ENCODE measurements at regions not wholly inside any gene's neighbourhood (a gene's known extent, or its start where the extent isn't known, plus 50 kb on each side); places are given as distances from the start of the nearest gene placed in this dataset.

GRCh38 chr3:20510396-20510795, 324.4 kb upstream of the SGO1 start:
- no peak overlapping the region for H3K4me3 ChIP-seq (ENCODE audit: low read depth, low read length)
- DNase-seq (ENCODE audit: low read depth), result no peak
- TF ChIP-seq CTCF (conservative IDR thresholded peaks at IDR 0.05; ENCODE audit: low read depth, low read length), result no peak

GRCh38 chr3:20503394-20504082, 317.5 kb upstream of the SGO1 start:
- H3K4me3 ChIP-seq (ENCODE audit: low read depth, low read length), result no peak overlapping the region
- no peak for DNase-seq (ENCODE audit: low read depth)
- TF ChIP-seq CTCF (conservative IDR thresholded peaks at IDR 0.05; ENCODE audit: low read depth, low read length), result no peak

GRCh38 chr3:20490996-20491395, 305.0 kb upstream of the SGO1 start:
- H3K4me3 ChIP-seq (ENCODE audit: low read depth, low read length), result no peak overlapping the region
- no peak for DNase-seq (ENCODE audit: low read depth)
- no peak for TF ChIP-seq CTCF (conservative IDR thresholded peaks at IDR 0.05; ENCODE audit: low read depth, low read length)

DNA sequence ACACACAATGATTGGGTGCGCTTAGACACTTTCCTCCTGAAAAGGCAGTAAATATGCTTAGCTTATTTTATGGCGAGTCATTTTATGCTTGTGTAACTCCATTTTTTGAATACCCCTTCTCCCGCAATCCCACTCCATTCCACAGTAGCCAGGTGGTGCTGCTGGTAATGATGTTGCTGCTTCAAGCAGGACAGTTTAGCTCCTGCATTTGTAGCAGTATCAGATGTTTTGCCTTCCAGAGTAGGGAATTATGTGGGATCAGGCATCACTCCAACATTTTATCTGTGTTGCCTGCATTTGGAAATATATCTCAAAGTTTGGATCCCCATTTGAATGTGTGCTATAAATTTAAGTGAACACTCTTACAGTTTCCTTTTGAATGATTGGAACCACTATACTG, 302.1 kb upstream of the SGO1 start:
- no peak for TF ChIP-seq CTCF (conservative IDR thresholded peaks at IDR 0.05; ENCODE audit: low read depth, low read length)
- DNase-seq (ENCODE audit: low read depth), result no peak
- no peak overlapping the region for H3K4me3 ChIP-seq (ENCODE audit: low read depth, low read length)

GRCh38 chr3:20484126-20484525, 298.1 kb upstream of the SGO1 start:
- no peak overlapping the region for H3K4me3 ChIP-seq (ENCODE audit: low read depth, low read length)
- TF ChIP-seq CTCF (conservative IDR thresholded peaks at IDR 0.05; ENCODE audit: low read depth, low read length), result no peak
- DNase-seq (ENCODE audit: low read depth), result no peak

DNA sequence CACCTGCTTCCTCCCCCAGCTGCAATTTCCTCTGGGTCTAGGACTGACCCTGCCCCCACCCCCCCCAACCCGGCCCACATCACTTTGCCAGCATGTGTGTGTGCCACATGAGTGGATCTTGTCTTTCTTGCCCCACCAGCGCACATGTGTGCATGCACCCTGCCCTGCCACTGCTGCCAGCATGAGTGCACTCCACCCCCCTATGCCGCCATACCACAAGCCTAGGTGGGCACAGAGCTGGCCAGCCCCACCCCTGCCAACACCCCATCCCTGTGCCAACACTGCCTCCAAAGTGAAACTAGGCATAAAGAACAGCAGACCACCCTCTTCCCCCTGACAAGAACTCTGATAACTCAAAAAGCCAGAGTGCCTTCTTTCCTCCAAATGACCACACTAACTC, 296.3 kb upstream of the SGO1 start:
- H3K4me3 ChIP-seq (ENCODE audit: low read depth, low read length), result no peak overlapping the region
- TF ChIP-seq CTCF (conservative IDR thresholded peaks at IDR 0.05; ENCODE audit: low read depth, low read length), result no peak
- no peak for DNase-seq (ENCODE audit: low read depth)

GRCh38 chr3:20480786-20481365, 294.9 kb upstream of the SGO1 start:
- no peak for TF ChIP-seq CTCF (conservative IDR thresholded peaks at IDR 0.05; ENCODE audit: low read depth, low read length)
- H3K4me3 ChIP-seq (ENCODE audit: low read depth, low read length), result no peak overlapping the region
- DNase-seq (ENCODE audit: low read depth), result no peak

All from epithelial cell of proximal tubule (primary cell).